Activated CD4-positive, alpha-beta T cell treated with anti-CD3 and anti-CD28 coated beads for 24 hours (primary cell): ENCODE measurements at regions not wholly inside any gene's neighbourhood (a gene's known extent, or its start where the extent isn't known, plus 50 kb on each side); places are given as distances from the start of the nearest gene placed in this dataset.
"Not testable (repeated sequence)": the region's sequence is repeated elsewhere in the genome, so short reads cannot be mapped to it uniquely, and the experiment has no call there.

Experiments used
- DNase-seq, 2 donors: peaks; one replicate each; pipeline ENCODE4 v3.0.0-alpha.2; 2020; ENCODE audit warnings: low read depth in 2 of 2

GRCh38 chr15:59785981-59786380 is 96.9 kb upstream of the BNIP2 start:
- not testable (repeated sequence) for DNase-seq

GRCh38 chr15:59783774-59784520 is 94.8 kb upstream of the BNIP2 start:
- not testable (repeated sequence) for DNase-seq

DNA sequence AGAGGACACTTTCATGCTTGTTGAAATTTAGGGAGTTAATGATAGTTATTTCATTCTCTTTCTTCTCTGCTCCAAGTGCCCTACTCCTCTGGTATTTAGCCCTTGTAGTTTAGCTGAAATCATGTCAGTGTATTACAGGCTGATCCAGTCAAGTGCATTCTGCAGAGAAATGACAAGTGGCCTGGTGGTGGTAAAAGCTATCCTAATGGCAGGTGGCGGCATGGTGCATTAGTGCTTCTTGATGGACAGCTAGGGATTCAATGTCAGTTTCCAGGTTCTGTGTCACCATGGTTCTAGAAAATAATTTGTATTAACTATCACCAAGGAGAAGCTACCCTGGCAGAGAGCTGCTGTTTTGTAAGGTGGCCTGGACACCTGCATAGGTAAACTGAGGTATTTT is 90.0 kb upstream of the BNIP2 start:
- no peak for DNase-seq

- DNase-seq = no peak
These were observed 75.7 kb upstream of the BNIP2 start for GRCh38 chr15:59764775-59765174.

DNA sequence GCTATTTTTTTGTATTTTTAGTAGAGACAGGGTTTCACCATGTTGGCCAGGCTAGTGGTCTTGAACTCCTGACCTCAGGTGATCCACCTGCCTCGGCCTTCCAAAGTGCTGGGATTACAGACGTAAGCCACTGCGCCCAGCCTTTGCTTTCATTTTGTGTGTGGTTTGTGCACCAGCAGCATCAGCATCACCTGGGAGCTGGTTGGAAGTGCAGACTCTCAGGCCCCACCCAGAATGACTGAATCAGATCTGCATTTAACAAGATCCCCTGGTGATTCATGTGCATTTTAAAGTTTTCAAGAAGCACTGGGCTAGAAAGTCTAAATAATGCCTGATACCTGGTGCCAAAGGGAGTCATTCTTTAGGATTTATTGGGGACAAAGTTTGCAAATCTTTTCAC is 73.4 kb upstream of the BNIP2 start:
- DNase-seq = no peak

- not testable (repeated sequence) for DNase-seq
These were observed 71.1 kb upstream of the BNIP2 start for GRCh38 chr15:59760256-59760655.

GRCh38 chr15:59751552-59752413 is 62.7 kb upstream of the BNIP2 start:
- no peak for DNase-seq

GRCh38 chr15:59746777-59747176 is 57.7 kb upstream of the BNIP2 start:
- no peak for DNase-seq

DNA sequence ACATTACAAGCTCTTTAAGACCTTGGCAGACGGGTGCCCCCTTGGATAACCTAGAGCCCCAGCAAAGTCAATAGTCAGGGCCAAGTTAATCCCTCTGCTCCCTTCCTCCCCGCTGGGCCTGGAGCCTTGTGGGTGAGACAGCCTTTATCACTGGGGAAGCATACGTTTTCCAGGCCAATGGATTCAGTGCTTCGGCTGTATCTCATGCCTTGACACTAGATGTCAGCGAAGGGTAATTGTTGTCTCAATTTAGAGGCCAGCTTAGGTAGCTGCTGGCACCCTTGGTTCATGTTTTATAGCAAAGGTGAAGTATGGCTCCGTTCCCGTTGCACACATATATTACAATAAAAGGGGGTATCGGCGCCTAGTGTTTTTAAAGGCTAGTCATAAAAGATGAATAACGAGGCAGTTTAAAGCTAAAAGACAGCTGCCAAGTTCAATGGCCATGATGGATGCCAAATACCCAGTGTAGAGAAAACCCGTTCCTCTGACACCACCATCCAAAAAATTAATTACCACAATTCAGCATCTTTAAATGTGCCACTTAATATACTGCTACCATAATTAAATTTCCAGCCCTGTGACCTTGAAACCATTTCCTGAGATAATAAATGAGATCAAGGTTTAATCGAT is 52.3 kb upstream of the BNIP2 start:
- DNase-seq = no peak

DNA sequence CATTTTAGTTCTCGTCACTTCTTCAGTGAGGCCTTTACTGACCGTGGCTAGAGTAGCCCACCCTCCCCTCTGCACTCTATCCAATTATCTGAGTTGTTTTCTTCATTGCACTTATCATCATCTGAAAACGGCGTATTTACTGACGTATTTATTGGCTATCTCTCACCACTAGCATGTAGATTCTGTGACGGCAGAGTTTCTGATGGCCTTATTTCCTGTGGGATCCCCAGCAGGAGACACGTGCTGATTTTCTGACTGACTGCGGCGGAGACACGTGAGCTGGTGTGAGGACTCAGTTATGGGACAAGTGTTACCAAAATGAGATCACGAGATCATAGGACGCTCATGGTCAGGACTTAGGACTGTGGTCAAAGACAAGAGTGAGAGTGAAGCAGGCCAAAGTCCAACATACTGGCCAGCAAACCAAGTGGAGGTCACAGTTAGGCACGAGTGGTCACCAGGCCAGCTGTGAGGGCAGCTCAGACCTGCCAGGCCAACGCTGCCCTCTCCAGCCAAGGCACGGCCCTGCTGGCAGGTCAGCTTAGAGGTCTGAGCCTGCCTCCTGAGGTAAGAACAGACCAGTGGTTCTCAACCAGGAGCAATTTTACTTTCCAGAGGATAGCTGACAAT is 50.6 kb upstream of the BNIP2 start:
- DNase-seq = no peak
